ENCODE measurements at regions not wholly inside any gene's neighbourhood (a gene's known extent, or its start where the extent isn't known, plus 50 kb on each side); places are given as distances from the start of the nearest gene placed in this dataset.

GRCh38 chr3:148641722-148642121, 56.0 kb upstream of the AGTR1 start:
- TF ChIP-seq POLR2A (IDR thresholded peaks at IDR 0.05) (no peak), CTCF (IDR thresholded peaks at IDR 0.05) (no peak)

Data from esophagus squamous epithelium (tissue), 4 donors.